HG03045 (cell line): ENCODE measurements at regions not wholly inside any gene's neighbourhood (a gene's known extent, or its start where the extent isn't known, plus 50 kb on each side); places are given as distances from the start of the nearest gene placed in this dataset.

Experiments used
- ATAC-seq: cut with Tn5 transposase; IDR thresholded peaks from one replicate; pipeline ENCODE4 v1.9.1; 2021; ENCODE audit warnings: mild to moderate bottlenecking, moderate library complexity; ENCODE audit not compliant: unreplicated experiment

DNA sequence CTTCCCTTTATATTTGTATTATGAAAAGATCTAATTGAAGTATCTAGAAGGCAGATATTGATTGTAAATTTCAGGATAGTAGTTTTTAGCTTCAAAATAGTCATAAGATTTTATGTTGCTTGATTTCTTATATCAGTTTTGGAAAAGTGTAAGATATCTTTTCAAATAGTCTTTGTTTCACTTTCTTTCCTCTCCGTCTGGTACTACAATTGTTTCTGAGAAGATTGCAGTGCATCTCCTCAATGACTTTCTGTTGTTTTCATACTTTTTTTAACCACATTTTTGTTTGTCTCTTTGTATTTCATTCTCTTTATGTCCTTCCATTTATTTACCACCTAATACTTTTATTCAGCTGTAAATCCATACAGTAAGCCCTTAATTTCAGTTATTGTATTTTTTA is 964.6 kb upstream of the B3GALT2 start:
- ATAC-seq: no peak

DNA sequence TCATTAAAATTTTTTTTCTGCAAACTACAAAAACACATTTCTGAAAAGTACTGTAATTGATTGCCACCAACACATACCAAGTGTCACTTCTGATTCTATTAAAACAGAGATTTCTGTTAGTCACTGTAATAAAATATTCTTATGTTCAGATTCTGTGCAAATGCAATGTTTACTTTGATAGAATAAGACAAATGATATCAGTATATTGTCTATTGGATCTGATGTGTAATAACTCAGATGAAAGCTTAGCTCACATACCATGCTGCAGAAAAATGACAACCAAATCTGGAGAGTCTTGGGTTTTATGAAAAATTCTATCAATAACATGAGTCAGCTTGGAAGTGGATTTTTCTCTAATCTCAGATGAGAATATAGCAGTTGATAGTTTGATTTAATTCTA is 963.8 kb upstream of the B3GALT2 start:
- ATAC-seq: no peak

DNA sequence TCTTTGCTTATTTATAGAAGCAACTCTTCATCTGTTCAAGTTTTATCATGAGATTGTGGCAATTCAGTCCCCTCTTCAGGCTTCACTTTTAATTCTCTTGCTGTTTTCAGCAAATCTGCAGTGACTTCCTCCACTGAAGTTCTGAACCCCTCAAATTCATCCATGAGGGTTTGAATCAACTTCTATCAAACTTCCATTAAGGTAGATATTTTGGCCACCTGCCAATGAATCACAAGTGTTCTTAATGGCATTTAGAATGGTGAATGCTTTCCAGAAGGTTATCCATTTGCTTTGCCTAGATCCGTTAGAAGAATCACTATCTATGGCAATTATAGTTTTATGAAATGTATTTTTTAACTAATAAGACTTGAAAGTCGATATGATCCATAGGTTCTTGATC is 946.7 kb upstream of the B3GALT2 start:
- ATAC-seq: no peak

DNA sequence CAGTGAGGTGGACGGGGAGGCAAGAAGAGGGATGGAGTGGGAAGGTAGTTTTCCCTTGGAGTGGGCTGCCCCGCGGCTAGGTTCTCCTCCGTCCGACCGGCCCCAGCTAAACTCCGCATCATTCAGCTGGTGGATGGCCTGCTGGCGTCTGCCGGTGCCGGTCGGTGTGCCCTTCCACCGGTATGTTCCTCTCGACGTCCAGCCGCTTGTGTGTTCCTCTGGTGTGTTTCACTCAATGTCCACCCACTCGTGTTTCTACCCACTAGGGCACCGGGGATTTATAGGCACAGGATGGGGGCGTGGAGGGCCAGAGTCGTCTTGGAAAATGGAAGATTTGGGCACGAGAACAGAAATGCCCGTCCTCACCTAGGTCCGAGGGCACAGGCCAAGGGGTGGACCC is 931.7 kb upstream of the B3GALT2 start:
- ATAC-seq: no peak

DNA sequence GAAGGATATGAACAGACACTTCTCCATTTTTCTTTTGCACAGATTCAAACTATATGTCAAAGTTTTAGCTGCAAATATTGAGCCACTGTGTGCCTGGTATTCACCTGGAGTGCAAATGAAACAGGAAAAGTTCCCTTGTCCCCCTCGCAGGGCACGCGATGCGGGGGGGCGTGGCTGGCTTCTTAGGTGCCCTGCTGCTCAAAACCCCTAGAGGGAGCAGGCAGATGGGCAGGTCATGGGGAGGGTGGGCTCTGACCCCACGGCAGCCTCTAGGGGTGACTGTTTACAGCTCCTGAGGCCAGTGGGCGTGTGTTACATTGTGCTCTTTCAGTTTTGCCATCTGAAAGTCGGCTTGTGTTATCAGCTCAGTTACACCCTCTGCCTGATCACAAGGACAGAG is 931.2 kb upstream of the B3GALT2 start:
- ATAC-seq: no peak

DNA sequence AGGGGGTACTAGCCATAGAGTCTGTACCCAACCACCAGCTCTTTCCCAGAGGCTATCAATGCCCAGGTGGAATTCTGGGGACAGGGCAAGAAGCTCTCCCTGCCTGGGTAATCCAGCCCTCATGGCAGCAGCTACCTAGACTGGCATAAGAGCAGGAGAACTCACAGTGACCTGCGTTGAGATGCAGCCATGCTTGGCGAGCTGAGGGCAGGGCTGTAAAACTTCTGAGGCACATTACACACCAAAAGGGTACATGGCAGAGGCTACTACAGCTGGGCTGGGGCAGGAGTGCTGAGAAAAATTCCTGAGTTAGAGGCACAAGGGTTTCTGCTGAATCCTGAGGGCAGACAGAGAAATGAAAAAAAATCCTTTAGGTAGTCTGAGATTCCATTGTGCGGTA is 927.9 kb upstream of the B3GALT2 start:
- ATAC-seq: no peak

DNA sequence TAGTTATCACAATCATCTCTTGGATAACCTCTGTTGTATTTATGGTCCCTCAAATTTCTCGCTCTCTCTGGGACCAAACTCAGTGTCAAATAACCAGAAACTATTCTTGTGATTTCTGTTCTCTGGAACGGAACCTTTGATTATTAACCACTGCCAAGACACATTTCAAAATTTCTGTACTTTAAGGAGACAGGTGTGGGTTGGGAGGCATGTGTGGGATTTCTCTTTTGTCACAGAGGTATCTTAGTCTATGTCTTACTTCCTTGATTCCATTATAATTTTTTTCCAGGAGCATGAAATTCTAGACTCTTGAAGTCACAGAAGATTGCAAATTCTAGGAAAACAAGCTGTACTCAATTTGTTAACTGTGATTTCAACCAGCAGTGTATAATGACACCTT is 919.0 kb upstream of the B3GALT2 start:
- ATAC-seq: no peak

DNA sequence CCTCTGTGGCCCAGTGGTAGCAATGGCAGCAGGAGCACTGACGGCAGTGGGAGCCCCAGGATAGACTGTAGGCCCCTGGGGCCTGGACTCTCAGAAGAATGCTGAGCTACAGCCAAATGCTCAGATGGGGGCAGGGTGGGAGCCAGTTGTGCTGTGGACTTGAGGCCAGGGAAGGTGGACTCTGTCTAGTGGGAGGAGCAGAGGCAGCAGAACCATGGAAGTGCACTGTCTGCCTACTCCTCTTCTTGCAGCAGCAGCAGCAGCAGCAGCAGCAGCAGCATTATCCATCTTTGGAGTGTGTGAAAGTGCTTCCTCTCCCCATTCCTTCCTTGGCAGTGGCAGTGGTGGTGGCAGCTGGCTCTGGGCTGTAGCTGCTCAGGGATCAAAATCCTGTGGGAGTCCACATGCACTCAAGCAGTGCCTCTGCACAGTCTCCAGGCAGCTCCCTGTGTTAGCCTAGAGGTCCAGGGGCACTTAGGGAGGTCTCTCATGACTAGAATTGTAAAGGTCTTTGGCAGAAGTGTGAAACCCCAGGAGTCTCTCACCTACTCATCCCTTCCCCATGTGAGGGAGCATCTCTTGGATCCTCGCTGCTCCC is 917.9 kb upstream of the B3GALT2 start:
- ATAC-seq: no peak

DNA sequence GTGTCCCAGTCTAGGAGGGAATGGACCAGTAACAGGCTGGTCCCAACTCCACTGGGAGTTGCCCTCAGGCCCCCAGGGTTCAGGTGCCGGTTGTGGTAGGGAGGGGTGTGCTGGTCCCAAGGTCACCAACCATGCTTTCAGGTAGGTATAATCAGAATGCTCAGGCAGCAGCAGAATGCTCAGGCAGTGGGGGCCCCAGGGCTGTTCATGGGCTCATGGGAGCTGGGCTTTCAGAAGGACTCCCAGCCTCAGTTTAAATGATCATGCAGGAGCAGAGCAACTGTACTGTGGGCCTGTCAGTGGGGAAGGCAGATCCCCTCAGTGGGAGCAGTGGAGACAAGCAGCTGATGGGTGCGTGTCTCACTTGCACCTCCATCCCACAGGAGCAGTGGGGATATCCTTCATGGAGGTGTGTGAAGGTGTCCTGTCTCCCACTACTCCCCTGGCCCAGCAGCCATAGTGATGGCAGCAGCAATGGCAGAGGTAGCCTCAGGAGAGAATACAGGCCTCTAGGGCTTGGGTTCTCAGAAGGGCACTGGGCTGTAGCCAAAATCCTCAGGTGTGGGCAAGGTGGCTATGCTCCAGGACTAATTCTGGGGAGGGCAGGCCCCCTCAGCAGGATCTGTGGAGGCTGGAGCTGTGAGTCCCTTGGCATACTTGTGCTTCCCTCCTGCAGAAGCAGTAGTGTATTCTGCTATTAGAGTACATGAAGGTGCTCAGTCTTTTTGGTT is 917.3 kb upstream of the B3GALT2 start:
- ATAC-seq: no peak

DNA sequence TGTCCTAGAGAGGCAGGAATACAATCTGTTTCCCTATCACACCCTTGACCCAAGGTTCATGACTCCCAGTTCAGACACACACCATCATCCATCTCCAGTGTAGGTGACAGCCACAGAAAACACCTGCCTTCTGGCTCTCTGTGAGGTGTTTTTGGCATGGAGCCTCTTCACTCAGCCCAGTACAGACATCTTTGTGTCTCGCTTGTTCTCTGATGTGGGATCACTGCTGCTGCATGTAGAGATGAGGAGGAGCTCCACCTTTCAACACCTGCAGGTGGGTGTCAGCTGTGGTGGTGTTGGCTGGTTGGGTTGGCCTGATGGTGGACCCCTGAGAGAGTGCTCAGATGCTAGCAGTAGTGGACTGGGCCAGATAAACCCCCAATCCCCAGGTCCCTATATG is 916.7 kb upstream of the B3GALT2 start:
- ATAC-seq: no peak

DNA sequence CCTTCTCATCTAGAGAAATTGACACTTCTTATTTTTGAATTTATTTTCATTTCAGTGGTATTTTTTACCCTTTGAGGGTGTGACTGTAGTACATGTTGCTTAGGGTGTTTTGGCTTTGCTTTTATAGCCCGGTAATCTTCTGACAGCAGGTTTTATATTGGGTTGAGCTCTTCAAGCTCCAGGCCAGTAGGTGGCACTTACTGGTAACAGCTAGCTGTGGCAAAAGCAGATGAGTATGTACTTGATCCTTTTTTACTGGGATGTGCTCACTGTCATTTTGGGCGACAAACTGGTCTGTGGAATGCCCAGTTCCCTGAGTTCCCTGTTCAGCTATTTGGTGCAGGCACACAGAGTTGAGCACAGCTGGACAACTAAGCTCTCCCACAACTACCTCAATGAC is 916.2 kb upstream of the B3GALT2 start:
- no peak for ATAC-seq

DNA sequence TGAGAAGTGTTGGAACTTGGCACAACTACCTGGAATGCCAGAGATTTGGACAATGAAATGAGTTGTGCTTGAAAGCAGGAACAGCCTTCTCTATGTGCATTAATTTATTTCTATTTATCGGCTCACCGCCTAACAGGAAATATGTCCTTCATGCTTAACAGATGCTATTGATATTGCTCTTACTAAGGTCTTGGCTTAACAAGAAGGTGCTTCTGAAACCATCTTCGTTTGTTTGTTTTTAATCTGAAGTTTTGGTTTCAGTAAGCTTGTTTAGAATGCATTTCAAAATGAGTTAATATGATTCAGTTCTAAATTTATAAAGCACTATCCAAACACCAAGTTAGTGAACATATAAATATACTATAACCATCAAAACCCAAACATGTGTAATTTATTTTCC is 898.3 kb upstream of the B3GALT2 start:
- no peak for ATAC-seq

DNA sequence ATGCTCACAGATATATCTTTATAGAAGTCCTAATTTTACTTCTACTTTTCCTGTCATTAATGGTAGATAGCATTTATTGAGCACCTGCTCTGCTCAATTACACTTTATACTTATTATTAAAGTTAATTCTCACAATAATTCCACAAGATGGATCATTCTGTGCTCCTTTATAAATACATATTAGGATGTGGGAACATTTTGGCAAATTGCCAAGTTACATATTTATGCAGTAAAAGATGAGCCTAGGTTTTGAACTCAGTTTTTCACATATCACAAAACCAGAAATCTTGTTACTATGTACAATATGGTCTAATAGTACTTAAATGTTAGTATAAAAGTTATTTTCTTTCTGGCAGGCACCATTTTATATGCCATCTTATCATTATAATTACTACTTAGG is 895.0 kb upstream of the B3GALT2 start:
- ATAC-seq: no peak

DNA sequence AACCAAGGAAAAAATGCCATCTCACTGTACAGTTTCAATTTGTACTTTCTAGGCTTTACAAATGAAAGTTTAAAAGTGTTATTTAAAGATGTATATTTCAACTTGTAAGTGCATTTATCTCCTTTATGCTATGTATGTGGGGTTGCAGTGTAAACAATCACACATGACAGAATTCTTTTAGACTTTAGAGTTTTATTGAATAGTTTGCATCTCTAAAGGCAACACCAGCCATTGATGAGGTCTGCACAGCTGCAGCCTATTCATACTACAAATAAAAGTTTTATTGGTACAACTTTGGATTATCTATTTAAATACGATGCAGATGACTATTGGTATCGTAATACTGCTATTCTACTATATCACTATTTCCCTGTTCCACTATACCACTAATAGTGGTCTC is 894.4 kb upstream of the B3GALT2 start:
- no peak for ATAC-seq

DNA sequence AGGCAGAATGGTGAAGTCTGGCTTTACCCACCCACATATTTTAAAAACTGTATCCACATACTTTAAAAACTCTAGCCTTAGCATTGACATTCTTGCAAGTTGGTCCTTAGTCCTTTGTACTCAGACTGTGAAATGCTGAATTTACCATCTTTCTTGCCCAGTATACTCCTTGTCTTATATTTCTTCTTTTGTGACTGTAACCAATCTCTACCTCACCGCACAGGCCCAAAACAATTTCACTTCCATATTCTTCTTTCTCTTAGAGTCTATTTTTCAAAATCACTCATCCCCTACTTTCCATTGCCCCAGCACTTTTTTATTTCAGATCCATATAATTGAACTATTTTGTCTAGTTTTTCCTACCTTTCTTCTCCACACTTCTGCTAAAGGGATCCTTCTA is 892.4 kb upstream of the B3GALT2 start:
- ATAC-seq: no peak

DNA sequence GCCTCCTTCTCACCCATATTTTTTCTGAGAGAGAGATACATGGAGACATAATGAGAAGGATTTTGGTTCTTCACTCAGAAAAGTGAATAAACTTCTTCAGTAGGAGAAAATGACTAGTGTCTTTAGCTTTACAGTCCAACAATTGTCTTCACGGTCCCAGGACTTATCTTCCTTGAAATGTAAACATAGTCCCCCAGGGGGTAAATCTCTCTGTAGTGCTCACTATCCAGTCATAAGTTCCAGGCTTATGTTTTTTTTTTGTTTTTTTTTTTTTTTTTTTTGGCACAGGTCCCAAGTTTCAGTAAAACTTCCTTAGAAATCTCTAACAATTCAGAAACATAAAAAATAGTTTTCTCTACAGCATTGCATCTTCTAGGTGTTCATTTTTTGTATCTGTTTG is 890.2 kb upstream of the B3GALT2 start:
- ATAC-seq: no peak

DNA sequence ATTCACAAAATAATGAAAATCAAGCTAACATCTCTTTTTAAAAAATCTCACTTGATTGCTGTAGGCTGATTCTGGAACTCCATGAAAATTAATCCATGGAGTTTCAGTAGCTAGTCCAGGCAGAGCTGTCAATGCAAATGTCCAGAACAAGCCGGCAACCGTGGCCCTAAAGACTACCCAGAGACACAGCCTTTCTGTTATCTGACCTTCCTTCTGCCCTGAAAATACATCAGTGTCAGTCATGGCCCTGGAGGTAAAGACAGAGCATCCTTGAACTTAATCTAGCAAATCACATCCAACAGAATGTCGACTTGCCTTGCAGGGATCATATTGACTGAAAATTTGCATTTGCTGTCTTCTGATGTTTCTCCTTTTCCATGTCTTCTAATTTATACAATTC is 887.4 kb upstream of the B3GALT2 start:
- ATAC-seq: no peak

DNA sequence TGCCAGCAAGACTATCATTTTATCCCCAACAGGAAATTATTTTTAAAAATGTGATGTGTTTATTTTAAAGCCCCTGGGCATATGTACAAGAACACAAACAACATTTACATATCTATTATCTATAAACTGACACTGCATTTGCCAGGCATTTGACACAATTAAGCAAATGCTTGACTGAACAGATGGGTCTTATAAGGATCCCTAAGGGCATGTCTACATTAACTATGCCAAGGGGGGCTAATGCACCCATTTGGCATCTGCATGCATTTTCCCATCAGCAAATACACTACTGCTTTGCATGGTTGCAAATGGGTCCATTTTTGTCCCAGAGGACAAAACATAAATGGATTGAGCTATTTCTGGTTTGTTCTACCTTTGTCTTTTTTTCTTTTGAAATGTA is 884.8 kb upstream of the B3GALT2 start:
- ATAC-seq: no peak

DNA sequence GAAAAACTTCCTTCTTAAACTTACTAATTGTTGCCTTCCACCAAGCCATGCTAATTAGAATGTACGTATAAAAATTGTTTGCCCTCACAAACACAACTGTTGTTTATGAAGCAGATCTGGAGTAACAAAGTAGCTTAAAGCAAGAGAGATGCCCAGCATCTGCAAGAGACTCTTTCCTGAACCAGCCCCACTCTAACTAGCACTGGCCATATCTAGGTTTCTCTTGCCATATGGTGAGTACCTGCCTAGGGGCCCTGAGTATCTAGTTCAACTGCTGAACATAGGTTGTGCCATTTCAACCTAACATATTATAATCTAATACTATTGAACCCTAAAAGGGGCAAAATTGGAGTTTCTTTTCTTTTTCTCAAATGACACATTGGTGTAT is 883.4 kb upstream of the B3GALT2 start:
- no peak for ATAC-seq

DNA sequence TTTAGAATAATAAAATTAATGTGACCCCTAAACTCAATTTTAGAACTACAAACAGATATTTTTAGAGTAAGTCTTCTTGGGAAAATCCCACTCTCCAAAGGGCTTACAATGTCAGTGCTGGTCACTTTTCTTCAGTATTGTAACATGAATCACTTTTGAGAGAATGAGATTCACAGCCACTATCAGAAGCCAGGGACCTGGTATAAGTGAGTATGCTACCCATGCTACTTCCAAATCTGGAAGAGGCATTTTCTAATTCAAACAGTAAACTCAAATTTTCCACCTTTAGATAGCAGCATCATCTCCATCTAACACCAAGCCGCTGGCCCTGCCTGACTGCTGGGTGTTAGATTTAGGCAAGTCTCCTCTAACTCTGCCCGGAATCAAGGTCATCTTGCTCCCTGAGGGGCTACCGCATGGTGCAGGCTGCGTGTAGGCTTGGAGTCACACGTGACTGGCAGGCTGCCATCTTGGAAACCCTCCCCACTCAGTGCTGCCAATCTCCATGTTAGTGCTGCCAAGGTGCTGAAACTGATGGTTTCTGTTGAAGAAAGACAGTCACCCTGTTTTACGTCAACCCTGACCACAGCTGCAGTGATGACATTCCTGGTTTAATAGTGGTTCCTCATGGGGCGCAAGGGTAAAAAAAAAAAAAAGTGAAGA is 882.9 kb upstream of the B3GALT2 start:
- ATAC-seq: no peak

DNA sequence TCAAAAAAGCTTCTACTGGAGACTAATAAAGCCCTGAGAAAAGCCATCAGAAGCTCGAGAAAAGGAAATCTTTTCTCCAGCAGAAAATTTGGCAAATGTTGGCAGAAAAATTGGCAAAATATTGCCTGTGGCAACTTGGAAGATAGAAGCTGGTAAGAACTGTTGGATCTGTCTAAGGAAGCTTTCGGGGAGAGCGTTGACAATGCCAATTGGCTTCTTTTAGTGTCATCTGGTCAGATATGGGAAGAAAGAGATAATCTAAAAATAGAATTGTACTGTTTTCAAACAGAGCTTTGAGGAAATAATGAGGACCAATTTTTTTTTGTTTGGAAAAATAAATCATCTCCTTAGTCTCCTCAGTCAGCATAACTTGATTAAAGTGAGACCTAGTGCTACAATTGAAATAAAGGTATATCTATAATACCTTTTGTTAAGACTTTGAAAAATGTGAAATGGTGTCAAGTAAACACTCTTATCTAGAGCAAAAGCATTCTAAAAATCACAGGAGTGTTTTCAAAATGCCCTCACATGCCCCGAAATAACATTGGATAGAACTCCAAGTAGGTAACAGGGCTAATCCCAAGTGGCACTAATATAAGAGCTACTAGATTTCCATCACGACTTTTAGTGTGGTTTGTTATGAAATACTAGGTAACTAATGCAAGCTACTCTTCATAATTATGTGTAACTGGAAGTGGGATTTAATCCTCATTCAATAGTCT is 882.2 kb upstream of the B3GALT2 start:
- no peak for ATAC-seq

DNA sequence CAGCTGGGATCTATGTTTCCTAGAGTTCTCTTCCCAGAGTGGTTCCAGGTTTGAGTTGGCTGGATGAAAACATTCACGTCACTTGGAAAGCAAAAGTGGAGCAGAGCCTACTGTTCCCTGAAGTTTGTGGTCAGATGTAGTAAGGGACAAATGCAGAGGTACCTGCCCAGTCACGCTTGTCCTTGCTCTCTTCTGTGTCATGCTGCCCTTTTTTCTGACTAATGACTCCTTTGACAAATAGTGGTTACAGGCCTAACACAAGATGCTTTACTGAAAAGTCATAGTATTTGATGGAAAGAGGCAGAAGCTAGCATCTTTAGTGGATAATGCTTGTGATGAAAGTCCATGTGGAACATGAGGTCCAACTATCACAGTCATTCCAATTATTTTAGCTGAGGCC is 881.4 kb upstream of the B3GALT2 start:
- ATAC-seq: no peak
